ENCODE measurements at regions not wholly inside any gene's neighbourhood (a gene's known extent, or its start where the extent isn't known, plus 50 kb on each side); places are given as distances from the start of the nearest gene placed in this dataset.

- Histone ChIP-seq H2AFZ (replicated peaks) (no peak overlapping the region), H3K36me3 (no peaks in the 10 kb centered on the region), H4K20me1 (ENCODE audit: low read depth) (no peaks in the 10 kb centered on the region), H3K4me3 (no peak overlapping the region), H3K79me2 (ENCODE audit: low read depth) (no peaks in the 10 kb centered on the region), H3K27me3 (no peaks in the 10 kb centered on the region), H3F3A (ENCODE audit: low read depth) (peaks cover 6% of the 10 kb centered on the region), H3K4me2 (no peak overlapping the region), H3K4me1 (peaks cover 19% of the 10 kb centered on the region), H3K27ac (no peak overlapping the region), H3K9me3 (ENCODE audit: low read depth) (no peaks in the 10 kb centered on the region), H3K9ac (no peak overlapping the region)
- Mint-ChIP-seq H3K27ac (no peak overlapping the region), H3K27me3 (ENCODE audit: insufficient read depth, low read depth) (no peaks in the 10 kb centered on the region), H3K36me3 (peaks cover 4% of the 10 kb centered on the region), H3K4me3 (no peak overlapping the region), H3K9me3 (peaks cover 16% of the 10 kb centered on the region), H3K4me1 (no peaks in the 10 kb centered on the region)
- DNase-seq (ENCODE audit: low spot score) = no peak
- TF ChIP-seq CTCF (IDR thresholded peaks at IDR 0.05) (no peak), EZH2 (IDR thresholded peaks at IDR 0.05) (no peak), EZH2phosphoT487 (IDR thresholded peaks at IDR 0.05) (no peak)
These were observed 381.2 kb upstream of the MBL2 start for GRCh38 chr10:53153831-53154230.

GRCh38 chr10:53140506-53140905 lies 367.9 kb upstream of the MBL2 start:
- Histone ChIP-seq H3K4me1 (peaks cover 3% of the 10 kb centered on the region), H3K79me2 (ENCODE audit: low read depth) (no peaks in the 10 kb centered on the region), H3K9ac (no peak overlapping the region), H3K36me3 (no peaks in the 10 kb centered on the region), H3F3A (ENCODE audit: low read depth) (no peaks in the 10 kb centered on the region), H3K9me3 (ENCODE audit: low read depth) (no peaks in the 10 kb centered on the region), H3K27me3 (no peaks in the 10 kb centered on the region), H3K27ac (no peak overlapping the region), H2AFZ (replicated peaks) (no peak overlapping the region), H4K20me1 (ENCODE audit: low read depth) (no peaks in the 10 kb centered on the region), H3K4me3 (no peak overlapping the region), H3K4me2 (no peak overlapping the region)
- no peak for DNase-seq (ENCODE audit: low spot score)
- no peak overlapping the region for H3K4me3 Mint-ChIP-seq
- H3K9me3 Mint-ChIP-seq = peaks cover 3% of the 10 kb centered on the region
- no peaks in the 10 kb centered on the region for H3K27me3 Mint-ChIP-seq (ENCODE audit: insufficient read depth, low read depth)
- TF ChIP-seq EZH2 (IDR thresholded peaks at IDR 0.05) = no peak
- TF ChIP-seq EZH2phosphoT487 (IDR thresholded peaks at IDR 0.05) = no peak
- TF ChIP-seq CTCF (IDR thresholded peaks at IDR 0.05) = no peak
- peaks cover 2% of the 10 kb centered on the region for H3K4me1 Mint-ChIP-seq
- no peaks in the 10 kb centered on the region for H3K36me3 Mint-ChIP-seq
- H3K27ac Mint-ChIP-seq = no peak overlapping the region

GRCh38 chr10:53135897-53136253 lies 363.3 kb upstream of the MBL2 start:
- DNase-seq (ENCODE audit: low spot score) = no peak

More at GRCh38 chr10:53135897-53136253, 363.3 kb upstream of the MBL2 start:
- Histone ChIP-seq H3K27me3 (no peaks in the 10 kb centered on the region), H4K20me1 (ENCODE audit: low read depth) (no peaks in the 10 kb centered on the region), H3K9ac (no peak overlapping the region), H3F3A (ENCODE audit: low read depth) (no peaks in the 10 kb centered on the region), H3K9me3 (ENCODE audit: low read depth) (no peaks in the 10 kb centered on the region), H3K79me2 (ENCODE audit: low read depth) (no peaks in the 10 kb centered on the region), H3K36me3 (no peaks in the 10 kb centered on the region), H3K4me1 (peaks cover 3% of the 10 kb centered on the region), H3K27ac (no peak overlapping the region), H3K4me3 (no peak overlapping the region), H2AFZ (replicated peaks) (no peak overlapping the region), H3K4me2 (no peak overlapping the region)
- TF ChIP-seq CTCF (IDR thresholded peaks at IDR 0.05) = no peak
- H3K4me1 Mint-ChIP-seq = peaks cover 2% of the 10 kb centered on the region
- no peak overlapping the region for H3K4me3 Mint-ChIP-seq
- no peaks in the 10 kb centered on the region for H3K36me3 Mint-ChIP-seq
- no peak overlapping the region for H3K27ac Mint-ChIP-seq
- no peaks in the 10 kb centered on the region for H3K9me3 Mint-ChIP-seq
- H3K27me3 Mint-ChIP-seq (ENCODE audit: insufficient read depth, low read depth) = peaks cover 2% of the 10 kb centered on the region
